SJCRH30 (cell line): ENCODE measurements at regions not wholly inside any gene's neighbourhood (a gene's known extent, or its start where the extent isn't known, plus 50 kb on each side); places are given as distances from the start of the nearest gene placed in this dataset.
A peak's percentile ranks its signal among the peaks of the same experiment; 100 is the strongest.
"Not testable (repeated sequence)": the region's sequence is repeated elsewhere in the genome, so short reads cannot be mapped to it uniquely, and the experiment has no call there.

Experiments used
- DNase-seq, 2 experiments: peaks; one replicate each; pipeline ENCODE4 v3.0.0-alpha.2; 2015 to 2020
- H3K27ac ChIP-seq: fragments of 250-450 bp; sonication (Bioruptor Pico); 2 replicates; pipeline ENCODE4 v1.5.1; 2020; ENCODE audit warnings: mild to moderate bottlenecking, moderate library complexity
- H3K27me3 ChIP-seq: fragments of 250-450 bp; sonication (Bioruptor Pico); 2 replicates; pipeline ENCODE4 v1.5.1; 2020; ENCODE audit warnings: mild to moderate bottlenecking, moderate library complexity
- H3K36me3 ChIP-seq: fragments of 250-450 bp; sonication (Bioruptor Pico); 2 replicates; pipeline ENCODE4 v1.5.1; 2020; ENCODE audit warnings: mild to moderate bottlenecking, moderate library complexity
- H3K4me1 ChIP-seq: fragments of 250-450 bp; sonication (Bioruptor Pico); 2 replicates; pipeline ENCODE4 v1.5.1; 2020; ENCODE audit warnings: mild to moderate bottlenecking, moderate library complexity
- H3K4me3 ChIP-seq: fragments of 250-450 bp; sonication (Bioruptor Pico); 2 replicates; pipeline ENCODE4 v1.5.1; 2020; ENCODE audit warnings: mild to moderate bottlenecking, moderate library complexity
- H3K9me3 ChIP-seq: fragments of 250-450 bp; sonication (Bioruptor Pico); replicated peaks from 2 replicates; pipeline ENCODE4 v1.5.1; 2020; ENCODE audit warnings: mild to moderate bottlenecking, moderate library complexity

DNA sequence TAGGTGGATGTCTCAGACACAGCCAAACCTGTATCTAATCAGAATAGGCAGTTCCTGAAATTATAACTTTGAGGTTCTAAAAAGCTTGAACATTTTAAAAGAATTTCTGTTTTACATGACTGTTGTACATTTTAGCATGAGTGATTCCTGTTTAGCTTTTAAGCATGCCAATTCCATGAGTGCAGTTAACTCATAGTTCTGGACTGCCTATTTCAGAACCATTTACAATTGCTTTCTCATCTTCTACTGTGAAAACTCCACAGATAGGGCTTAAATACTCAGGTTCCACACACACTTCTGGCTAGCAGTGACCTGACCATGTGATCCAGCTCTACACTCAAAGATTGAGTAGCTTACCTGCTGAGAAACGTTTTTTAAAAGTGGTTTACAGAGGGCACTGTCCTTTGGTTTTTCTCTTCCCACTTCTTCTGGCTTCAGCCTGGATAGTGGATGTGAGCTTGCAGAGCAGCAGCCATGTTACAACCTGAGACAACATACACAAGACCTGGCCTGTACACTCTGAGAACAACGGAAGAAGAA is 280.8 kb downstream of the ANKRD50 start:
- no peak overlapping the region for H3K4me3 ChIP-seq
- no peak for DNase-seq
- H3K27me3 ChIP-seq = no peaks in the 10 kb centered on the region
- no peak overlapping the region for H3K27ac ChIP-seq
- H3K9me3 ChIP-seq = no peaks in the 10 kb centered on the region
- H3K36me3 ChIP-seq = no peaks in the 10 kb centered on the region
- H3K4me1 ChIP-seq = peaks cover 3% of the 10 kb centered on the region; the same call in 1 of the 2 replicates

DNA sequence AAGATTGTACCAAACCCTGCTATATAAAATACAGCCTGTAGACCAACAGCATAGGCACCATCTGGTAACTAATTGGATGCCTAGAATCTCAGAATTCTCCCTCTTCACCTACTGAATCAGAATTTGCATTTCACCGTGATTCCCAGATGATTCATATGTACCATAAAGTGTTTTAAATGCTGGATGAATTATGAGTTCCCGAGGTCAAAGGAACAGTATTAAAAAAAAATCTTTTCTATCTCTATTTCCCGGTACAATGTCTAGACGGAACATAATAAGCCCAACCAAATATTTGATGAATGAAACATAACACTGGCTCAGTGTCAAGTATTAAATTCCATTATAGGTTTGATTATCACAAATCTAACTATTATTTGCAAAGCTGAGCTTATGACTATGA is 280.0 kb downstream of the ANKRD50 start:
- no peak overlapping the region for H3K27ac ChIP-seq
- DNase-seq = no peak

DNA sequence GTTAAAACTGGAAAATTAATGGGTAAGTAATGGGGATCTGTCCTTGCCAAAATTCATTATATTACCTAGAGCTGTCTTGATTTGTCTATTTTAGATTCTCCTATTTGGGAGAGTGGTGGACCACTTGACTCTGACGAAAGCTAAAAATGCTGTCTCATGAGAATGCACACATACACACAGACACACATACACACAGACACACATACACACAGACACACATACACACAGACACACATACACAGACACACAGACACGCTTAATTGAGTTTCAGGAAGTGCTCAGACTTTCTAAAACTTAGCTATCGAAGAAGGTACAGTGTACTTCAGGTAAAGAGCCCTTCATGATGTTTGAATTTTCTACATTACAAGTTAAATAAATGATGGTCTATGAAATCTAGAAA is 279.5 kb downstream of the ANKRD50 start:
- Histone ChIP-seq H3K27me3 (no peaks in the 10 kb centered on the region), H3K4me1 (peaks cover 3% of the 10 kb centered on the region; the same call in 1 of the 2 replicates), H3K27ac (no peak overlapping the region), H3K36me3 (no peaks in the 10 kb centered on the region), H3K4me3 (no peak overlapping the region), H3K9me3 (no peaks in the 10 kb centered on the region)
- no peak for DNase-seq

More for the DNA sequence above, 280.0 kb downstream of the ANKRD50 start:
- peaks cover 3% of the 10 kb centered on the region; the same call in 1 of the 2 replicates for H3K4me1 ChIP-seq
- H3K27me3 ChIP-seq = no peaks in the 10 kb centered on the region
- H3K36me3 ChIP-seq = no peaks in the 10 kb centered on the region
- H3K9me3 ChIP-seq = no peaks in the 10 kb centered on the region
- no peak overlapping the region for H3K4me3 ChIP-seq

DNA sequence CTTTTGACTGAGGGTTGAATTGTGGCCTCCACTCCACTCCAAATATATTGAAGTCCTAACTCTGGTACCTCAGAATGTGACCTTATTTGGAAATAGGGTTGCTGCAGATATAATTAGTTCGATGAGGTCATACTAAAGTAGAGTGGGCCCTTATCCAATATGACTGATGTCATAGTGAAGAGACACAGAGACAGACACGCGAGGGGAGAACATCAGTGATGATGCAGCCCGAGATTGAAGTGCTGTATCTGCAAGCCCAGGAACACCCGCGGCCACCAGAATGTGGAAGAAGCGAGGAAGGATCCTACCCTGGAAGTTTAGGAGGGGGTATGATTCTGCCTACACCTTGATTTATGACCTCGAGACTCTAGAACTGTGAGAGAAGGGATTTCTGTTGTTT is 279.0 kb downstream of the ANKRD50 start:
- no peaks in the 10 kb centered on the region for H3K36me3 ChIP-seq
- H3K9me3 ChIP-seq = no peaks in the 10 kb centered on the region
- H3K4me3 ChIP-seq = no peak overlapping the region
- H3K27me3 ChIP-seq = no peaks in the 10 kb centered on the region
- no peak for DNase-seq
- no peak overlapping the region for H3K27ac ChIP-seq
- H3K4me1 ChIP-seq = peaks cover 3% of the 10 kb centered on the region; the same call in 1 of the 2 replicates

DNA sequence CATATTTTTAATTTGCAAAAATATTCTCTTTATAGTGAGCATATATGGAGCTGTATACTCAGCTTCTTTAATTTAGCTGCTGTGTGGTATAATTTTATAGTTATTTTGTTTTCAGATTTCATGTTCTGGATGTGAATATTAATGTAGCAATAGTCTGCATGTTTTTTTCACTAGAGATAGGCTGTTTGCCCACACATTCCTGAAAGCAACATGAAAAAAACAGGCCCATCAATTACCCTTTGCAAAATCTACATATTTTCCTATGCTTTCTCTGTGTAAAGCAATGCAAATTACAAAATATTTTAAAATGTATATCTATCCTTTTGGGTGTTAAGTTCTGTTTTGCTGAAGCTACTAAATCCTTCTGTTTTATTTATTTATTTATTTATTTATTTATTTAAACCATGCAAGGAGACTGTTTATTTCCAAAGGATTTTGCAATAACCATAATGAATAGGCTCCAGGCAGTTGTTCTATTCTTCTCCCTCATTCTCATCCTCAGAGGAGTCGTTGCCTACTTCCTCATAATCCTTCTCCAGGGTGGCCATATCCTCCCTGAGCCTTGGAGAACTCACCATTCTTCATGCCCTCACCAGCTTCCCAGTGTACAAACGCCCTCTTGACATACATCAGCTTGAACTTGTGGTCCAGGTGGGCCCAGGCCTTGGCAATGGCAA is 277.1 kb downstream of the ANKRD50 start:
- Histone ChIP-seq H3K36me3 (no peaks in the 10 kb centered on the region), H3K27ac (no peak overlapping the region), H3K9me3 (no peaks in the 10 kb centered on the region), H3K27me3 (no peaks in the 10 kb centered on the region), H3K4me3 (no peak overlapping the region), H3K4me1 (no peaks in the 10 kb centered on the region)
- DNase-seq = no peak

DNA sequence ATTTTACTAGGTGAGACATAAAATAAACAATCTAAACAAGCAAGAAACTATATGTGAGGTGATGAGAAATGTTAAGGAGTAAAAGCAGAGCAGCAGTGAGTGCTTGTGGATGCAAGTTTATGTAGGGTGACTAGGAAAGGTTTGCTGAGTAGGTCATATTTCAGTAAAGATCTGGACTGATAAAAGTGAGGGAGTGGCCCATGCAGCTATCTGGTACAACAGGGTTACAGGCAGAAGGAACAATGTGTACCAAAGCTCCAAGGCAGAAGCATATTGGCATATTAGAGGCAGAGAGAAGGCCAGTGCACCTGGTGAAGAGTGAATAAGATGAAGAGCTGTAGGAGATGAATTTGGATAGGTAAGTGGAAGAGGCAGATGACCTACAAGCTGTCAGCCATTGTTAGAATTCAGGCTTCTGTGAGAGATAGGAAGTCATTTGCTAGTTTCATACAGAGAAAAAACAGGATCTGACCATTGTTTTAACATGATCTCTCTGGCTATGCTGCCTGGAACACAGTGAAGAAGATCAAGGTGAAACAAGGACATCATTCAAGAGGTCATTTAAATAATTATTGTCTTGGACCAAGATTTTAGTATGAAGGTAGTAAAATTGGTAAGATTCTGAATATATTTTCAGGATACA is 274.6 kb downstream of the ANKRD50 start:
- no peaks in the 10 kb centered on the region for H3K4me1 ChIP-seq
- no peak overlapping the region for H3K27ac ChIP-seq
- DNase-seq = no peak
- no peaks in the 10 kb centered on the region for H3K27me3 ChIP-seq
- H3K36me3 ChIP-seq = no peaks in the 10 kb centered on the region
- no peak overlapping the region for H3K4me3 ChIP-seq
- H3K9me3 ChIP-seq = no peaks in the 10 kb centered on the region

DNA sequence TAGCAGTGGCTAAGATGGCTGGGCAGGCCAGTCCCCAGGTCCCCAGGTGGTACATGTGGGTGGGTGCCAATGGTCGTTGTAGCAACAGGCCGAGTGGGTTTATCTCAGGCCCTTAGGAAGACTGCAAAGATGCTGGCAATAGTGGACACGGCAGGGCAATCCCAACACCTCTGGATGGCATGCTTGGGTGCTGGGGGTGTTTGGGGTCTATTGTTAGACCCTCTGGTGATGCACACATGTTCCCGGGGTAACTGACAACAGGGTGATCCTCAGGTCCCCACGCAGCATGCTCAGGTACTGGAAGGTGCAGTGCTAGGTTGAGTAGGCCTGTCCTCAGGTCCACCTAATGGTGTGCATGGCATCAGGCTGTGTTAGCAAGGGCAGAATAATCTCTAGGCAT is 267.5 kb downstream of the ANKRD50 start:
- Histone ChIP-seq H3K4me3 (no peak overlapping the region), H3K36me3 (no peaks in the 10 kb centered on the region), H3K9me3 (no peaks in the 10 kb centered on the region), H3K27me3 (no peaks in the 10 kb centered on the region), H3K4me1 (no peaks in the 10 kb centered on the region), H3K27ac (no peak overlapping the region)
- no peak for DNase-seq

DNA sequence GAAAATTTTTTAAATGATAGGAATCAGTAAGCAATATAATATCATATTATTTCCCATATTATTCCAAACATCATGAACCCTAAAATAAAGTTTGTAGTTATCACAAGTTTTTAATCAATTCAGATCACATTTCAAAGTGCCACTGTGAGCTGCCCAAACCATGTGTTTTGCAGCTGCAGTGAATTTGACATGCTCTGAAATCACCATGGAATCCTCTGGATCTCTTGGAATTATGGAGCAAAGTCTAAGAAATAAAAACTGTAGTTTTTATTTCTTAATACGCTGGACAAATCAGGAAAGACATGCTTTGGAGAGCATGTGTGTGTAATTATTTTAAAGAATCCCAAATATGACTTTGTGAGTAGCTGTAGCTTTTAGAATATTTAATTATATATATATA is 262.7 kb downstream of the ANKRD50 start:
- no peaks in the 10 kb centered on the region for H3K36me3 ChIP-seq
- DNase-seq = no peak
- no peak overlapping the region for H3K4me3 ChIP-seq

DNA sequence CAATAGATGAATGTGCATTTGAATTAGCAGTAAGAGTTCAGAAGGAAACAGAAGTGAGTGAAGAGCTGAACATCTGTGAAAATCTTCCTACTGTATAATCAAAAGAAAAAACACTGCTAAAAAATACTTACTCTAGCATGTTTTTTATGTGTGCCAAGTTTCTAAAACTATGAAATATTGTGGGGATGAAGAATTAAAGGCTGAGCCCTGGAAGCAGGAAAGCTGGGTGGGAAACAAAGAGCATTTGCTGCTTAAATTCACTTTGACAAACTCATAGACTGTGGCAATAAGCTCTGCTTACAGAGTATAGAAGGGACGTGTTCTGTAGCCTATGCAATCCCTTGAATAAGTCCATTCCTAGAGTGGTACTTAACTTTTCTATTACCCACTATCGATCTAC is 261.7 kb downstream of the ANKRD50 start:
- no peak overlapping the region for H3K27ac ChIP-seq
- no peaks in the 10 kb centered on the region for H3K9me3 ChIP-seq
- H3K4me3 ChIP-seq = no peak overlapping the region
- H3K36me3 ChIP-seq = no peaks in the 10 kb centered on the region
- H3K4me1 ChIP-seq = no peaks in the 10 kb centered on the region
- DNase-seq = no peak
- H3K27me3 ChIP-seq = no peaks in the 10 kb centered on the region

More for the DNA sequence above, 262.7 kb downstream of the ANKRD50 start:
- Histone ChIP-seq H3K27me3 (no peaks in the 10 kb centered on the region), H3K27ac (no peak overlapping the region), H3K4me1 (no peaks in the 10 kb centered on the region), H3K9me3 (no peaks in the 10 kb centered on the region)

DNA sequence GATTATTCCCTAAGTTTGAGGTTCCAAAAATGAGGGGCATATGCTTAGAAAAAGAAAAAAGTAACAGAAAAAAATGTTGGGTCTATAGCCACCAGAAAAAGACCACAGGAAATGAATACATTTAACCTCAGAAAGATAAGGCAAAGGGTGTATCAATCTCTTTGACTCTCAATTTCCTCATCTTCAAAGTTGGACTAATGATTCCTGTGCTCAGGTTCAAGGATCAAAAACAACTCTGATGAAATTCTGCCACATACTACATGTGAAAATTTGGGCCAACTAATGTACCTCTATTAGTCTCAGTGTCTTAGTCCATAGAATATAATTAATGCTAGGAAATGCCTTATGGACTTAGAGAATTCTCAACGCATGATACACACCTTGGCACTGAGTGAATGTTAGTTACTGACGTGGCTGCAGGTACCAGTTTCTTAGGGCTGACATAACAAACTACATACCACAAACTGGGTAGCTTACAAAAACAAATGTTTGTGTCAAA is 257.7 kb downstream of the ANKRD50 start:
- Histone ChIP-seq H3K4me1 (no peaks in the 10 kb centered on the region), H3K4me3 (no peak overlapping the region), H3K9me3 (no peaks in the 10 kb centered on the region), H3K27ac (no peak overlapping the region), H3K36me3 (no peaks in the 10 kb centered on the region), H3K27me3 (no peaks in the 10 kb centered on the region)
- no peak for DNase-seq

DNA sequence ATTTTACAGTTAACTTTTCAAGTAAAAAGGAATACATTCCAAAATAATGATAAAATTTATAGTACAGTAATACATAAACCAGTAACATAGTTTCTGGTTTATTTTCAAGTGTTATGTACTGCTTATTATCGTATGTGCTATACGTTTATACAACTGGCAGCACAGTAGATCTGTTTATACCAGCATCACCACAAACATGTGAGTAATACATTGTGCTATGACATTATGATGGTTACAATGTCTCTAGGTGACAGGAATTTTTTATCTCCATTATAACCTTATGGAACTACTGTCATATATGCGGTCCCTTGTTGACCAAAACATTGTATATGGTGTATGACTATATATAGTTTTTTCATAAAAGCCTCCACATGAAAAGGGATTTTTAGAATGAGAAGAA is 256.9 kb downstream of the ANKRD50 start:
- no peaks in the 10 kb centered on the region for H3K4me1 ChIP-seq
- DNase-seq = no peak
- H3K9me3 ChIP-seq = no peaks in the 10 kb centered on the region
- H3K36me3 ChIP-seq = no peaks in the 10 kb centered on the region
- H3K27ac ChIP-seq = no peak overlapping the region
- no peaks in the 10 kb centered on the region for H3K27me3 ChIP-seq
- no peak overlapping the region for H3K4me3 ChIP-seq

DNA sequence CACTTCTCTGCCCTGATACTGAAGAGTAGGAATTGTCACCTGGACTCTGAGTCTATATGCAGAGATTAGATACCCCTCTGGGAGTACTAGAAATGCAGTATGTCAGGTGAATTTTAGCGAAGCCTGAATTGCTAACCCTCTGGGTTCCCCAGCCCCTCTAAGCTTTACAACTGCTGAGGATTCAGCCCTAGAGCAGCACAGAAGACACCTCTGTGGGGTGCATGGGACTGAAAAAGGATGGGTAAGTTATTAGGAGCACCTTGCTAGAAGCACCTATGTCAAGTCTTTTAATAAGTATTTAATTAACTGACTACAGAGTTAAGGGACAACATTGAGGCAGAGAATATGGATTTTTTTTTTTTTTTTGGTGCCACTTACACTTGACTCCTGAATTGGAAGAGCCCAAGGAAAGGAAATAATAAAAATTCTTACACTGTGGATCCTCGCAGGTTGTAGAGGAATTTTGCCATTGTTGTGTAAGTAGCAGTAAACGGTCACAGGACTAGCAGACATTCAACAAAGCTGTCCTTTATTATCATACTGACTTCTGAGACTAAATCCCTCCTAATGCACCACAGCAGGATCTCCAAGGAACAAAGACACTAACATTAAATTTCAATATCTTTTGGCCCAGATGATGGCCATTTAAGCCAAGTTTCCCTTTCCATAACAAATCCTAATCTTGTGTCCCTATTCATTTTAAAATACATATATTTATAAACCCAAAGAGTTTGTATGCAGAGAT is 253.2 kb downstream of the ANKRD50 start:
- no peaks in the 10 kb centered on the region for H3K4me1 ChIP-seq
- DNase-seq = no peak
- H3K27me3 ChIP-seq = no peaks in the 10 kb centered on the region
- H3K9me3 ChIP-seq = no peaks in the 10 kb centered on the region; the same call in 1 of the 2 replicates
- H3K36me3 ChIP-seq = no peaks in the 10 kb centered on the region
- H3K27ac ChIP-seq = no peak overlapping the region
- H3K4me3 ChIP-seq = no peak overlapping the region

DNA sequence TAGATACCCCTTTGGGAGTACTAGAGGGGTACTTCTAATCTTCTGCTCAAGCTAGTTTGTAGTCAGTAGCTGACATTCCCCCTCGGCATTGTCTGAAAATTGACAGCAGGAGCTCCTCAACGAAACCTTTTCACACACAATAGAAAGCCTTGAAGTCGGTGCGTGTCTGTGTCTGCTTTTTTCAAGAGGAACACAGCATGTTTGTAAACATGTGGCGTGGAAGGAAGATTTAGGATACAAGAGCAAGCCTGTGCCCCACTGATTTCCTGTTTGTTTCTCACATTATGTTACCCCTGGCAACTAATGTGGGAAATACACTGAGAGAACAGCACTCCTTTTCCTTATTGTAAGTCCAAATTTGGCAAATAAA is 252.6 kb downstream of the ANKRD50 start:
- no peak overlapping the region for H3K4me3 ChIP-seq
- no peaks in the 10 kb centered on the region for H3K4me1 ChIP-seq
- H3K36me3 ChIP-seq = no peaks in the 10 kb centered on the region
- no peak for DNase-seq
- no peak overlapping the region for H3K27ac ChIP-seq
- no peaks in the 10 kb centered on the region for H3K27me3 ChIP-seq
- H3K9me3 ChIP-seq = no peaks in the 10 kb centered on the region; the same call in 1 of the 2 replicates

DNA sequence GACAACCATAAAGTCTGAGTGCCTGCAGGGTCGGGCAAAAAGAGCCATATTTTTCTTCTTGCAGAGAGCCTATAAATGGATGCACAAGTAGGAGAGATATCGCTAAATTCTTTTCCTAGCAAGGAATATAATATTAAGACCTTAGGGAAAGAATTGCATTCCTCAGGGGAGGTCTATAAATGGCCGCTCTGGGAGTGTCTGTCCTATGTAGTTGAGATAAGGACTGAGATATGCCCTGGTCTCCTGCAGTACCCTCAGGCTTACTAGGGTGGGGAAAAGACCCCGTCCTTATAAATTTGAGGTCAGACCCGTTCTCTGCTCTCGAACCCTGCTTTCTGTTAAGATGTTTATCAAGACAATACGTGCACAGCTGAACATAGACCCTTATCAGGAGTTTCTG is 250.9 kb downstream of the ANKRD50 start:
- not testable (repeated sequence) for H3K27me3 ChIP-seq, H3K36me3 ChIP-seq, H3K27ac ChIP-seq, H3K4me3 ChIP-seq, H3K9me3 ChIP-seq, H3K4me1 ChIP-seq
- peak in 1 of 2 experiments; percentile 10 for DNase-seq
